Suprapubic skin (tissue), 4 donors: ENCODE measurements at regions not wholly inside any gene's neighbourhood (a gene's known extent, or its start where the extent isn't known, plus 50 kb on each side); places are given as distances from the start of the nearest gene placed in this dataset.
"Not testable (repeated sequence)": the region's sequence is repeated elsewhere in the genome, so short reads cannot be mapped to it uniquely, and the experiment has no call there.

Source experiments
- CTCF ChIP-seq, 2 donors: fragments of 200-600 bp in 1 of 2; fragments of 450-650 bp in 1 of 2; sonication (generic) in 1 of 2; IDR thresholded peaks; one replicate each; pipeline ENCODE4 v1.5.1; 2016 to 2019; ENCODE audit warnings: antibody characterized with exemption in 2 of 2, mild to moderate bottlenecking in 1 of 2, moderate library complexity in 1 of 2
- POLR2A ChIP-seq, 2 donors: fragments of 450-650 bp; IDR thresholded peaks; one replicate each; pipeline ENCODE4 v1.6.1; 2017; ENCODE audit warnings: antibody characterized with exemption in 2 of 2, mild to moderate bottlenecking in 2 of 2, moderate library complexity in 2 of 2
- POLR2AphosphoS5 ChIP-seq, 3 donors: sonication (generic); formaldehyde crosslinking; IDR thresholded peaks; one replicate each; pipeline ENCODE4 v1.6.1; 2017; ENCODE audit warnings: antibody characterized with exemption in 3 of 3

- TF ChIP-seq CTCF, POLR2A, POLR2AphosphoS5 (IDR thresholded peaks at IDR 0.05): not testable (repeated sequence)
Observed at GRCh38 chr18:10179326-10179725, 265.5 kb downstream of the VAPA start.
